ENCODE measurements at regions not wholly inside any gene's neighbourhood (a gene's known extent, or its start where the extent isn't known, plus 50 kb on each side); places are given as distances from the start of the nearest gene placed in this dataset.

DNA sequence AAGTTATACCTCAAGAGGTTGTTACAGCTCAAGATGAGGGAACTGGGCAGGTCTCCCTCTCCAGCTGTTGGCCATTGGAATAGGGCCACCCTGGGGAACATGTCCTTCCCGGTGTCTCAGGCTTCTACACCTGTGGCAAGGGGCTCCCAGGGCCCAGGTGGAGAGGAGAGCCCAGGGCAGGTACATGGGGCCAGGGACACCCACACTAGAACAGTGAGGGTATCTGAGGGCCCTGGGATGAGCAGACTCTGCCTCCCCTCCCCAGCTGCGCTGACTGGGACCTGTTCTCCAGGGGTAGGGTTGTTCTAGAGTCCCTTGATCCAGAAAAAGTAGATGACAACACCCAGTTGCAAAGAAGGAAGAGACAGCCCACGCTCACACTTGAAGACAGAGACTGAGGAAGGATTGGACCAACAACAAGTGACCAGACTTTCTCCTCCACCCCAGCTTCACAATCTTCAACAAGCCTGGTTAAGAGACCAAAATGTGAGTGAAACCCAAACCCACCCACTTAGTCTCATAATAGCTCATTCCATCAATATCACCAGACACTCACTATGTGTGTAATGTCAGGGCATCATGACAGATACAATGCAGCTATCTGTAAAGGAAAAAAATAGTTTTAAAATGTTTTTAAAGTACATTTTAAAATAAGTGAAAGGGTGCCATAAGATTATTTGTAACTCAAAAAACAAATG is 439.3 kb downstream of the NPHP4 start:
- TF ChIP-seq, protein P1, sequence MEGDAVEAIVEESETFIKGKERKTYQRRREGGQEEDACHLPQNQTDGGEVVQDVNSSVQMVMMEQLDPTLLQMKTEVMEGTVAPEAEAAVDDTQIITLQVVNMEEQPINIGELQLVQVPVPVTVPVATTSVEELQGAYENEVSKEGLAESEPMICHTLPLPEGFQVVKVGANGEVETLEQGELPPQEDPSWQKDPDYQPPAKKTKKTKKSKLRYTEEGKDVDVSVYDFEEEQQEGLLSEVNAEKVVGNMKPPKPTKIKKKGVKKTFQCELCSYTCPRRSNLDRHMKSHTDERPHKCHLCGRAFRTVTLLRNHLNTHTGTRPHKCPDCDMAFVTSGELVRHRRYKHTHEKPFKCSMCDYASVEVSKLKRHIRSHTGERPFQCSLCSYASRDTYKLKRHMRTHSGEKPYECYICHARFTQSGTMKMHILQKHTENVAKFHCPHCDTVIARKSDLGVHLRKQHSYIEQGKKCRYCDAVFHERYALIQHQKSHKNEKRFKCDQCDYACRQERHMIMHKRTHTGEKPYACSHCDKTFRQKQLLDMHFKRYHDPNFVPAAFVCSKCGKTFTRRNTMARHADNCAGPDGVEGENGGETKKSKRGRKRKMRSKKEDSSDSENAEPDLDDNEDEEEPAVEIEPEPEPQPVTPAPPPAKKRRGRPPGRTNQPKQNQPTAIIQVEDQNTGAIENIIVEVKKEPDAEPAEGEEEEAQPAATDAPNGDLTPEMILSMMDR (IDR thresholded peaks at IDR 0.05; ENCODE audit: control insufficient read depth, extremely low read depth, insufficient read depth): no peak
- no peak for DNase-seq (ENCODE audit: low read depth)
- no peak overlapping the region for H3K4me3 ChIP-seq (ENCODE audit: low read depth, low read length)

DNA sequence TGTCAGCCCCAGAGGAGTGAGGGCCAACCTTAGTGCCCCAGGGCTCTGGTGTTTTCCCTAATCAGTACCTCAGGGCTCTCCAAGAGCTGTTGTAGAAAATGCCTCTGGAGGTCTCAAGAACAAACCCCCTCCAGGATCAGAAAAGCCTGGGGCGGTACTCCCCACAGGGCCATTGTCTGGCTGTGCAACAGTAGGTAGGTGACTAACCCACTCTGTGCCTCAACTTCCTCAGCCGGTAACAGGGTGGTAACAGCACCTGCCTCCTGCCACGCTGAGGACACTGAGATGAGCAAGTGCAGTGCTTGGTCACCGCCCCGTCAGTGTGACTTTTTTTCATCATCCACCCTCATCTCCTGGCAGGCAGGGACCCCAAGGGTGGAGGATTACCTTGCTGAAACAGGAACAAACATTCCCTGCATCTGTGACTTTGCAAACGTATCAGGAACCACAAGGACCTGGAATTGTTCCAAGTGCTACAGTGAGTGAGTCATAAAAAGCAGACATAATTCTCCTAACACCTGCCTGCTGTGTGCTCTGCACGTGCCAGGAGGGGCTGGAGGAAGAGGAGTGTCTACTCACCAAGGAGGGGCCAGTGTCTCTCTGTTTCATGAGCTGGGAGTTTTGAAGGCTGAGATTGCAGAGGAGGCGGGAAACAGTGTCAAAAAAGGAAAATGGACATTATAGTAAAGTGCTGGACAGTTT is 440.8 kb downstream of the NPHP4 start:
- no peak overlapping the region for H3K4me3 ChIP-seq (ENCODE audit: low read depth, low read length)
- TF ChIP-seq, protein P1 (IDR thresholded peaks at IDR 0.05; ENCODE audit: control insufficient read depth, extremely low read depth, insufficient read depth): no peak
- peak; percentile 36 for DNase-seq (ENCODE audit: low read depth)

DNA sequence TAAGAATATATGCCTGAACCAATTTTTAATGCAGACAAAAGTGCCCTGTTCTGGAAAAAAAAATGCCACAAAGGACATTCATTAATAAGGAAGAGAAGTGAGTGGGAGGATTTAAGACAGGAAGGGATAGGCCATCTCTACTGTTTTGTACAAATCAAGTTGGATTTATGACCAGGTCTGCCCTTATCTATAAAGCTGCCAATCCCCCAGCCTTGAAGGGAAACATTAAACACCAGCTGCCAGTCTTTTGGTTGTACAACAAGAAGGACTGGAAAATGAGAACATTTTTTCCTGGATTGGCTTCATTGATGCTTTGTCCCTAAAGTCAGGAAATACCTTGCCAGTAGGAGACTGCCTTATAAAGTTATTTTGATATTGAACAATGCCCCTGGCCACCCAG is 444.0 kb downstream of the NPHP4 start:
- no peak for DNase-seq (ENCODE audit: low read depth)
- TF ChIP-seq, protein P1 (IDR thresholded peaks at IDR 0.05; ENCODE audit: control insufficient read depth, extremely low read depth, insufficient read depth): no peak
- H3K4me3 ChIP-seq (ENCODE audit: low read depth, low read length): no peak overlapping the region

DNA sequence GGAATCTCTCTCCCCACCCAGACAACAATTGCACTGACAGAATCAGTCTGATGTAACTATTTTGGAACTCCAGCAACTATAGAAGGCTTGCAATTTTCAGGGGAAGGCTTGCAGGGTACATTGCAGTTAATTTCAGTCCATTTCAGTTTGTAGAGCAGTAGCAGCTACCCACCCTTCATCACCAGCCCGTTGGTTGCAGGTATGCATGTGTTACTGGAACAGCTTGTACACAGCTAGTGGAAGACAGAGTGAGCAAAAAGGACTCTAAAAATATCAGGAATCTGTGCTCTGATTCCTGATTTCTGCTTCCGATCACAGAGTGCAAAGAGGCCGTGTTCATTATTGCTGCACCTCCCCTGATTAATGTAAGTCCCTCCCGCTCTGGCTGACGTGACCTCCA is 449.0 kb downstream of the NPHP4 start:
- DNase-seq (ENCODE audit: low read depth): no peak
- TF ChIP-seq, protein P1 (IDR thresholded peaks at IDR 0.05; ENCODE audit: control insufficient read depth, extremely low read depth, insufficient read depth): no peak
- H3K4me3 ChIP-seq (ENCODE audit: low read depth, low read length): no peak overlapping the region

DNA sequence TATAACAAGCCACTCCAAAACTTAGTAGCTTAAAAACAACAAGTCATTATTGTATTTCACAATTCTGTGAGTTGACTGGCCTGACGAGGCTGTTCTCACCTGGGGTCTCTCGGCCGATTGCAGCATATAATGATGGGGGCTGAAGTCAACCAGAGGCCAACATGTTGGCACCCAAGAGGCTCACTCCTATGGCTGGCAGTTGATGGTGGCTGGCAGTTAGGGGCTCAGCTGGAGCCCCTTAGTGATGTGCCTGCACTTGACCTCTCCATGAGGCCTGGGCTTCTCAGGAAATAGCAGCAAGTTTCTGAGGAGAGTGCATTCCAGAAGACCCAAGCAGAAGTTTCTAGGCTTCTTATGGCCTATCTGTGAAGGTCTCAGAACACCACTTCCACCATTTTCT is 459.4 kb downstream of the NPHP4 start:
- DNase-seq (ENCODE audit: low read depth): no peak
- no peak overlapping the region for H3K4me3 ChIP-seq (ENCODE audit: low read depth, low read length)
- TF ChIP-seq, protein P1 (IDR thresholded peaks at IDR 0.05; ENCODE audit: control insufficient read depth, extremely low read depth, insufficient read depth): no peak

DNA sequence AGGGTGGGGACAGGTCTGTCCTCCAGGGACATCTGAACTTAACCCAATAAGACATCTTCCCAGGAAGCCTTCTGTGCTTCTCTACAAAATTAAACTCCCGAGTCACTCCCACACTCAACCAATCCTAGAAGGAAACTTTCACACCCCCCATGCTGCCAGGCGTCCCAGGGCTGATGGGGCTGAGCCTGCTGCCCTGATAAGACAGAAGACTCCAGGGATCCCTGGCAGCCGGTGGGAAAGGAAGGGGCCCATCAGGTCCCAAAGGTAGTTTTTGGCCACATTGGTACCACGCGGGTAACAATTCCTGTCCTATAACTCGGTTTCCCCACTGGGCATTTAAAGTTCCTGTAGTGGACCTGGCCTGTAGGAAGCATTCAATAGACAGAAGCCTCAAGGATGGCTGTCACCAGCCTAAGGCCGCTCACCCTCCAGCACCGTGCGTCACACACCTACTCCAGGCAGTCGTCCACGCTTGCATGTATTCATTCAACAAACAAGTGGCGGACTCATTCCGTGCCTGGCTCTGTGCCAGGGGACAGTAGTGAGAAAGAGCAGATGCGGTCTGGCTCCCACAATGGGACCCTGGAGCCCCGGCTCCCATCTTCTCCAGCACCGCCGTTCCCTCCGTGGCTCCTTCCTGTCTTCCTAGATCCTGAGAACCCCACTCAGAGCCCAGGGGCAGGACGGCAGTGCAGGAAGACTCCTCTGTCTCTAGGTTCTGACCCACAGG is 465.2 kb downstream of the NPHP4 start:
- TF ChIP-seq, protein P1 (IDR thresholded peaks at IDR 0.05; ENCODE audit: control insufficient read depth, extremely low read depth, insufficient read depth): no peak
- H3K4me3 ChIP-seq (ENCODE audit: low read depth, low read length): no peak overlapping the region
- no peak for DNase-seq (ENCODE audit: low read depth)
